ENCODE measurements at regions not wholly inside any gene's neighbourhood (a gene's known extent, or its start where the extent isn't known, plus 50 kb on each side); places are given as distances from the start of the nearest gene placed in this dataset.

DNA sequence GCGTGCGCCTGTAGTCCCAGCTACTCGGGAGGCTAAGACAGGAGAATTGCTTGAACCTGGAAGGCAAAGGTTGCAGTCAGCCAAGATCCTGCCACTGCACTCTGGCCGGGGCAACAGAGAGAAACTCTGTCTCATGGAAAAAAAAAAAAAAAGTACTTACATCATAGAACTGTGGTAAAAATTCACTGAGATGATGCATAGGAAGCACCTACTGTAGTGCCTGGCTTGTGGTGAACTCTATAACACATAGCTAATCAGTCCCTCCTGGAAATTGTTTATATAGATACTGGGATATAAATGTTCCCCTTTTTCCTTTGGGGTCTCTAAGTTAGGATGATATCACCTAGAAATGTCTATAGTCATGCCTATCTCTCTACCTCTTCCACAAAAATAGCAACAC, 89.7 kb upstream of the CPM start:
- intact Hi-C loops (cut with DNase I): no loop called here
- ATAC-seq: no peak

GRCh38 chr12:69023840-69024239, 90.9 kb upstream of the CPM start:
- Histone ChIP-seq H3K27ac (no peak overlapping the region), H3K4me1 (peaks cover 0 to 13% (median 0%) of the 10 kb centered on the region in 9 donors), H3K9me3 (peaks cover 0 to 9% (median 0%) of the 10 kb centered on the region in 11 donors), H3K36me3 (no peaks in the 10 kb centered on the region), H3K4me3 (no peak overlapping the region), H3K27me3 (no peaks in the 10 kb centered on the region)
- TF ChIP-seq CTCF (IDR thresholded peaks at IDR 0.05): no peak
- WGBS, 2 donors: 64 to 74% methylated on average over 5 of the region's 5 CpGs
- ATAC-seq (no peak), DNase-seq (no peak)
- intact Hi-C loops (cut with DNase I): no loop called here

More for the DNA sequence above, 89.7 kb upstream of the CPM start:
- no peak overlapping the region for H3K4me3 ChIP-seq
- TF ChIP-seq CTCF (IDR thresholded peaks at IDR 0.05): no peak
- H3K36me3 ChIP-seq: no peaks in the 10 kb centered on the region
- H3K9me3 ChIP-seq: peaks cover 0 to 9% (median 0%) of the 10 kb centered on the region in 11 donors
- peaks cover 0 to 7% (median 0%) of the 10 kb centered on the region in 9 donors for H3K4me1 ChIP-seq
- no peak for DNase-seq
- 92 to 96% methylated on average over 4 of the region's 4 CpGs for WGBS, 2 donors
- no peaks in the 10 kb centered on the region for H3K27me3 ChIP-seq
- H3K27ac ChIP-seq: no peak overlapping the region

DNA sequence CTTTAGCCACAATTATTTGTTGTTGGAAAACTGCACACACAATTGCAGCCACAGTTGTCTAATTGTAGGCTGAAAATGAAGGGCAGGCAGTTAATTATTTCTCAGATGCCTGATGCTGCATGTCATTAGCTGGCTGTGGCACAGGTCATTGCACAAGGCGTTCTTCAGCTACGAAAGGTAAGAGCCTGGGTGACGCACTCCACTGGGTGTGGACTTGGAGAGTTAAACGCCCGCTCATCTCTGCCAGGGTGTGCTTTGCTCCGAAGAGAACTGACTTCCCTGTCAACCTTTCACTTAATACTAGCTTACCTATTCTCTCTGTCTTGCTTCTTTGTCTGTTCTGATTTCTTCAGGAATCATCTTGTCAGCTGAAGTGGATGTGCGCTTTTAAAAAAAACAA, 91.4 kb upstream of the CPM start:
- TF ChIP-seq CTCF (IDR thresholded peaks at IDR 0.05): no peak
- no peak for DNase-seq
- ATAC-seq: peak in 1 of 8 donors; percentile 33
- Histone ChIP-seq H3K4me1 (peaks cover 0 to 13% (median 0%) of the 10 kb centered on the region in 9 donors), H3K27ac (no peak overlapping the region), H3K36me3 (no peaks in the 10 kb centered on the region), H3K27me3 (no peaks in the 10 kb centered on the region), H3K9me3 (peaks cover 0 to 9% (median 0%) of the 10 kb centered on the region in 11 donors), H3K4me3 (no peak overlapping the region)
- intact Hi-C loops (cut with DNase I): no loop called here
- WGBS, 2 donors: 84 to 88% methylated on average over 7 of the region's 7 CpGs

- ATAC-seq (no peak), DNase-seq (no peak)
- Histone ChIP-seq H3K36me3 (no peaks in the 10 kb centered on the region), H3K4me3 (no peak overlapping the region), H3K4me1 (peaks cover 0 to 13% (median 0%) of the 10 kb centered on the region in 9 donors), H3K9me3 (peaks cover 0 to 6% (median 0%) of the 10 kb centered on the region in 11 donors), H3K27ac (no peak overlapping the region), H3K27me3 (no peaks in the 10 kb centered on the region)
- TF ChIP-seq CTCF (IDR thresholded peaks at IDR 0.05): no peak
- intact Hi-C loops (cut with DNase I): no loop called here
- 63 to 79% methylated on average over 4 of the region's 4 CpGs for WGBS, 2 donors
These were observed 91.9 kb upstream of the CPM start for GRCh38 chr12:69024907-69025306.

Measured in heart right ventricle (tissue), 16 donors.